ENCODE measurements at regions not wholly inside any gene's neighbourhood (a gene's known extent, or its start where the extent isn't known, plus 50 kb on each side); places are given as distances from the start of the nearest gene placed in this dataset.

GRCh38 chr6:88483424-88483823 is 317.3 kb upstream of the CNR1 start:
- intact Hi-C loops (cut with micrococcal nuclease), result no loop called here
- Histone ChIP-seq H3K4me3 (no peak overlapping the region), H3K4me1 (no peaks in the 10 kb centered on the region), H3K27ac (replicated peaks) (no peak overlapping the region), H3K9me3 (replicated peaks) (peaks cover 31% of the 10 kb centered on the region), H3K27me3 (ENCODE audit: low read depth) (no peaks in the 10 kb centered on the region), H3K36me3 (no peaks in the 10 kb centered on the region)
- no peak for TF ChIP-seq CTCF (IDR thresholded peaks at IDR 0.05; ENCODE audit: borderline replicate concordance)
- DNase-seq, result no peak

- Histone ChIP-seq H3K4me1 (no peaks in the 10 kb centered on the region), H3K36me3 (no peaks in the 10 kb centered on the region), H3K27me3 (ENCODE audit: low read depth) (no peaks in the 10 kb centered on the region), H3K27ac (replicated peaks) (no peak overlapping the region), H3K4me3 (no peak overlapping the region), H3K9me3 (replicated peaks) (peaks cover 22% of the 10 kb centered on the region)
- no peak for TF ChIP-seq CTCF (IDR thresholded peaks at IDR 0.05; ENCODE audit: borderline replicate concordance)
- no peak for DNase-seq
- intact Hi-C loops (cut with micrococcal nuclease), result no loop called here
Measured at GRCh38 chr6:88482465-88482864, 316.3 kb upstream of the CNR1 start.

- TF ChIP-seq CTCF (IDR thresholded peaks at IDR 0.05; ENCODE audit: borderline replicate concordance), result no peak
- DNase-seq, result no peak
- intact Hi-C loops (cut with micrococcal nuclease), result no loop called here
- H3K4me1 ChIP-seq, result no peaks in the 10 kb centered on the region
- no peak overlapping the region for H3K27ac ChIP-seq (replicated peaks)
- peaks cover 29% of the 10 kb centered on the region for H3K9me3 ChIP-seq (replicated peaks)
- no peak overlapping the region for H3K4me3 ChIP-seq
- no peaks in the 10 kb centered on the region for H3K36me3 ChIP-seq
- no peaks in the 10 kb centered on the region for H3K27me3 ChIP-seq (ENCODE audit: low read depth)
Measured at GRCh38 chr6:88481519-88481918, 315.4 kb upstream of the CNR1 start.

DNA sequence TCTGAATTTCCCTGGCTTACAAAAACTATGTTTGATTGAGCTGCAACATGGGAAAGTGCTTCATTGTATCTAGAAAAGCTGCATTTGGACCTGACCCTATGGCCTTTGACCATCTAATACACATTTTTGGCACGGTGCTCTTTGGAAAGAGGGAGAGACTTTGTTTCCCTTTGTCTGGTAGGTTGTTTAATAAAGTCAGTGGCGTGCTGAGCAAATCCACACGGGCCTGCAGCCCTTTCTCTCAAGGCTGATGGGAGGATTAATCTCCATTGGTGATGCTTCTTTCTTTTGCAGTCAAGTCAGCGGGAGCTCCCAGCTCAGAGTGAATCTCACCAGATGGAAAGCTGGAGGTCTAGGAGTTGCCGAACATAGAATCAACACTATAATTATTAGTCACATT is 314.7 kb upstream of the CNR1 start:
- Histone ChIP-seq H3K4me3 (no peak overlapping the region), H3K27ac (replicated peaks) (no peak overlapping the region), H3K27me3 (ENCODE audit: low read depth) (no peaks in the 10 kb centered on the region), H3K4me1 (no peaks in the 10 kb centered on the region), H3K9me3 (replicated peaks) (peaks cover 29% of the 10 kb centered on the region), H3K36me3 (no peaks in the 10 kb centered on the region)
- no peak for DNase-seq
- TF ChIP-seq CTCF (IDR thresholded peaks at IDR 0.05; ENCODE audit: borderline replicate concordance), result no peak
- intact Hi-C loops (cut with micrococcal nuclease), result no loop called here

DNA sequence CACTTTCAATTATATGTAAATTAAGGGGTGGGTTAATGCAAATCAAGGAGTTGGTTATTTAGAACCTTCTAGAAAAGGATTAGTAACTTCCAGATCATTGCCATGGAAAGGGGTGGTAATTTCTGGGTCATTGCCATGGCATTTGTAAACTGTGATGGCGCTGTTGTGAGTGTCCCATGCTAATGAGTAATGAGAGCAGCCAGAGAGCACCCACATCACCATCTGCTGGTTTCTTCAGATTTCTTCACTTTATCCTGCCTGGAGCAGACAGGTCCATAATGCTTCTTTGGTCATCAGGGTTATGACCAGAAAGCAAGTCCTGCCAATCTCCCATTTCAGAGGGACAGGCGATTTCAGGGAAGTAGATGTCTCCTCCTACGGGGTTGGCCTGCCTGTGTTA is 311.3 kb upstream of the CNR1 start:
- TF ChIP-seq CTCF (IDR thresholded peaks at IDR 0.05; ENCODE audit: borderline replicate concordance), result no peak
- H3K4me3 ChIP-seq, result no peak overlapping the region
- no peaks in the 10 kb centered on the region for H3K27me3 ChIP-seq (ENCODE audit: low read depth)
- no peaks in the 10 kb centered on the region for H3K36me3 ChIP-seq
- intact Hi-C loops (cut with micrococcal nuclease), result no loop called here
- no peak overlapping the region for H3K27ac ChIP-seq (replicated peaks)
- no peak for DNase-seq
- no peaks in the 10 kb centered on the region for H3K4me1 ChIP-seq
- H3K9me3 ChIP-seq (replicated peaks), result peaks cover 7% of the 10 kb centered on the region

DNA sequence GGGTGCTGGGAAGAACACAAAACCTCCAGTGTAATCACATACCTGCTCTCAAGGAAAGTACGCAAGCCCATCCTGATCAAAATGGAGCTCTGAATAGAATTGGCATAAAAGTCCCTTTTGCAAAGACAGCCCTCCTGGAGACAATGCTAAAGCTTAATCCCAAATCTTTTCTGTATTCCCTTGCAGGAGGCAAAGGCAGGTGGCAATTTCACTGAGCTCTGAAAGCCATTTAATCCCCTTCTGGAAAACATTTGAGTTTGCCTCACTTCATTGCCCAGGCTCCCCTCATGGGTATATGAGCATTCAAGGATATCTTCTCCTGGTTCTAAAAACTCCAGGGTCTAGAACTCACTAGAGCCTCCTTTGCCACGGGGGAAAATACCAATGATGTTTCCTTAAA is 310.2 kb upstream of the CNR1 start:
- intact Hi-C loops (cut with micrococcal nuclease), result no loop called here
- Histone ChIP-seq H3K36me3 (no peaks in the 10 kb centered on the region), H3K4me3 (no peak overlapping the region), H3K4me1 (no peaks in the 10 kb centered on the region), H3K27me3 (ENCODE audit: low read depth) (no peaks in the 10 kb centered on the region), H3K9me3 (replicated peaks) (peaks cover 7% of the 10 kb centered on the region), H3K27ac (replicated peaks) (no peak overlapping the region)
- TF ChIP-seq CTCF (IDR thresholded peaks at IDR 0.05; ENCODE audit: borderline replicate concordance), result no peak
- no peak for DNase-seq

Measured in left ventricle myocardium inferior (tissue), 1 donor.